ENCODE measurements at regions not wholly inside any gene's neighbourhood (a gene's known extent, or its start where the extent isn't known, plus 50 kb on each side); places are given as distances from the start of the nearest gene placed in this dataset.

DNA sequence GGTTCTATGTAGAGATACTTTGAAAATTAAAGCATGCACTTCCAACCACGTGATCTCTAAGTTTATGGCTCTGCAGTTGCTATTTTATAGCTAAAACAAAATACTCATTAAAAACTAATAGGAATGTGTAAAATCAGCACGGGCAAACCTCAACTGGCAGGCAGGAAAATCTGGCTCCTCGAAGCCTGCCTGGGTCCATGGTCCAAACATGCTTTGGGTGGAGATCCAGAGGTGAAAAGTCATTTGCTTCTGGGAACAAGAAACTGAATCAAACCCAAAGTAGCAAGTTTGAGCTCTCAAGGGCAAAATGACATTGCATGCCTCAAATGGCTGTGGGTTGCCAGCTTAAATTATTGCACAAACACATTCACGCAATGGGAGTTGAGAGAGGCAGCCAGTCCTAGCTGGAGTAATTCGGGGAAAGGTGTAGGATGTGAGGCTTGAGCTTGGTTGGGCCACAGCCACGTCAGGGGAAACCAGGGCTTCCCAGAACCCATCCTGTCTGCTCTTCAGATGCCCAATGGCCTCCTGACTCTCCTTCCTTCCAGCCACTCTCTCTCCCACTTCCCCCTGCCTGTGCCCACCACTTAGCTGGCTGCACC is 75.2 kb upstream of the LCLAT1 start:
- DNase-seq, result no peak

DNA sequence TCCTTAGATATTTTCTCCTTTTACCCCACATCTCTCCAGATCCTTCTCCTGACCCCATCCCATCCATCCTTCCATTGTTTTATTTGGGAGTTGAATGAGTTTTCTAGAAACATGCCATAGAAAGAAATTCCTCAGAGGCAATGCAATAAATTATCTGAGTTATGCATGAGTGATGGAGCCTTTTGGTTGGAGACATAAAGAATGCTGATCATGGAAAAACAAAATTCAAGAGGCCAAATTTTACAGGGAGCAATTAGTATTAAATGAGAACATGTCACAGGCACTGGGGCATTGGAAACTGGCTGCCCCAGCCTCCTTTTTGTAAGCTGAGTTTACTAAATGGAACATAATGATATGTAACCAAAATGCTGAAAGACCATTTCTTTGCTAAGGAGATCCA is 74.2 kb upstream of the LCLAT1 start:
- DNase-seq, result no peak

DNA sequence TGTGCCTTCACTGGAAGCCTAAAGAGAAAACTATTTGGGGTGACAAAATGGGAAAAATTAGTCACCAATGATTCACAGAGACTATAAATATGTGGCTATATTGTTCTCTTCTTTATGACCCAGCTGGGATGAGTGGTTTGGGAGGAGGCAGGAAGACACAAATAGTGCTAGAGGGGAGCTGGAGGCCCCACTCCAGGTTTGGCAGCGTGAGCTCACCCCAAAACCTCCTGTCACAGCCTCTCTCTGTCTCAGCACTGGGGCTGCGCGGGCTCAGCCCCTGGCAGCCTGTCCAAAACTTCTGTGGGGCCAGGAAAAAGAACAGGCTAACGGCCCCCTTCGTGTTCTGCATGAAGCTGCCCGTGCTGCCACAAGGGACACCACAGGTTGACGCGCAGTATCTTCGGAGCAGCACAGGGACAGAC is 73.2 kb upstream of the LCLAT1 start:
- DNase-seq, result no peak

DNA sequence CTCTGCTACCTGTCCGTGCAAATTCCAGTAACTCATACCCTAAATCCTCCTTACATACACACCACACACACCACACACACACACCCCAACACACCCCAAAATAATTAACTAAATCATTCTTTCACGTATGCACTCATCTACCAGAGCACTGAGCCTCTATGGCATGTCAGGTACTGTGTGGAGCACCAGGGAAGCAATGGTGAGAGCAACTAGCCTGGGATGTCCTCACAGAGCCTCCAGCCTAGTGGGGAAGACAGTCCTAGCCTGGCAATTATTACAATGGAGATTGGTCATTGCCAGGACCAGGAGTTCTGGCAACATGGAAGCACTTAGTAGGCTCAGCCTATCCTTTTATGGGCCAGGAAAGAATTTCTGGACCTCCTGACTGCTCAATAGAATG is 72.7 kb upstream of the LCLAT1 start:
- DNase-seq, result no peak

DNA sequence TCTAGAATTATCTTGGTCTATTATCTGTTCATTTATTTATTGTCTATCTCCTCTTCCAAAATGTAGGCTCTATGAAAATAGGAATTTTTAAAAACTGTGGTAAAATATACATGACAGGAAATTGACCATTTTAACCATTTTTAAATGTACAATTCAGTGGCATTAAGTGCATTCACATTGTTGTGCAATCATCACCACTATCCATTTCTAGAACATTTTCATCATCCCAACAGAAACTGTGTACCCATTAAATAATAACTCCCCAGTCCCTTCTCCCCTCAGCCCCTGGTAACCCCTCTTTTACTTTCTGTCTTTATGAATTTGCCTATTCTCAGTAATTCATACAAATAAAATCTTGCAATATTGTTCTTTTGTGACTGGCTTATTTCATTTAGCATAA is 71.1 kb upstream of the LCLAT1 start:
- no peak for DNase-seq

DNA sequence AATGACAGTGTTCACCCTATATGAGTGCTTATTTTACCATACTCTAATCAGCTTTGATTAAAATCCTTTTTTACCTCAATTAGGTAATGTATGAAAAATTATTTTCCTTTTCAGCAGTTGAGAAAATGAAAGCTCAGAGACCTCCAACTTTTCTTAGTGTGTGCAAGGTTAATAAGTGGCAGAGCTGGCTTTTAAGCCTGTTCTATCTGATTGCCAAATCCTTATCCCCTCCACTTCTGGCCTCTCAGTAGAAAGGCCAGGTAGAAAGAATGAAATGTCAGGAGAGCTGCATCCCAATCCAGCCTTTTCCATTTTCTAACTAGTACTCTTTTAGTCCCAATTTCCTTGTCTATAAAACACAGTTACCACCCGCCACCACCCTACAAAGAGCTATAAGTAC is 67.6 kb upstream of the LCLAT1 start:
- no peak for DNase-seq

DNA sequence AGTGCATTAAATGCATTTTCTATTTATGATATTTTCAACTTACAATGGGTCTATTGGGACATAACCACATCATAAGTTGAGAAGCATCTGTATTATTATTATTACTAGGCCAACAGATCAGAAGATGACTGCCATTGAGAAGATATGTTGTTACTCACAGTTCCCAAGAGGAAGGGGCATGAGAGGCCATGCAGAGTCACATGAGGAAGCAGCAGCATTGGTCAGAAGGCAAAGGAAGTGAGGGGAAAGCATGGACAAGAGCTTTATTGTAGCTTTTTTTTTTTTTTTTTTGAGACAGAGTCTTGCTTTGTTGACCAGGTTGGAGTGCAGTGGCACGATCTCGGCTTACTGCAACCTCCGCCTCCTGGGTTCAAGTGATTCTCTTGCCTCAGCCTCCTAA is 66.2 kb upstream of the LCLAT1 start:
- no peak for DNase-seq

DNA sequence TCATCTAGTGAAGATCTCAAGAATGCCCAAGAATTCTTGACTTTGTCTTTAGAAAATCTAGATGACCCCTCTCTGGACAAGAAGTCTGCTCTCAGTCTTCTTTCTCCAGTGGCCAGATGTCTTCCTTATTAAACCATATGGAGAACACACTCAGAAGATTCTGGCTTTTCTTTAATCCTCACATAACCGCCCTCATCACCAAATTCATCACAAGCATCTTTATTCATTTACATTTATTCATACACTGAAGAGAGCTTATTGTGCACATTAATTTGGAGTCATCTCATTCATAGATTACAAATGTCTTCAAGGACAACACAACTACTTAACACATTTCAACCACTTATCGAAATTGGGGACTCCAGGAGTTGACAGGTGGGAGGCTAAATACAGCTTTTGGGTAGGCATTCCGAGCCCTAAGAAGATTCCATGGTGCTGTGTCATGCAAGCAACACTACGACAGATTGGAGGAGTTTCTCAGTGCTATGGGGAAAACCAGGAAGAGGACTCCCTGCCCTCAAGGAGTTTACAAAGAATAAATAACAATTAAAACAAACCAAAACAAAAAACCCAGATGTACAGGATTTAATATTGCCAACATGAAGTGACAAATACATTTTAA is 64.8 kb upstream of the LCLAT1 start:
- no peak for DNase-seq

DNA sequence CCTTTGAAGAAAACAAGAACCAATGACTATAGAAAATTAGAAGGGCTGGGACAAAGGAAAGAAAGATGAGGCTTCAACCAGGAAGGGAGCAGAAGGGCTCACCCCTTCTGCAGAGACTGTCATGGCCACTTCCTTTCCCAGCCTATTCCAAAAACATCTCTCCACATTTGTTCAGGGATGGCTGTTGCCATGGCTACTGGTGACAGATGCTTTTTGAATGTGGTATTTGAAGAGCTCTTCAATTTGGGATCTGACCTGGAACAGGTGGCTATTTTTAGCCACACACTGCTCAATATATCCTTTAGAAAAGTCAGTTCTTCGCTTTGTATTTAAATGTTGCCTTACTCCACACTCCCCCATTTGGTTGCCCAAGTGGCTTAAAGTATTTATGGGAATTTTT is 64.1 kb upstream of the LCLAT1 start:
- DNase-seq, result peak; percentile 41

DNA sequence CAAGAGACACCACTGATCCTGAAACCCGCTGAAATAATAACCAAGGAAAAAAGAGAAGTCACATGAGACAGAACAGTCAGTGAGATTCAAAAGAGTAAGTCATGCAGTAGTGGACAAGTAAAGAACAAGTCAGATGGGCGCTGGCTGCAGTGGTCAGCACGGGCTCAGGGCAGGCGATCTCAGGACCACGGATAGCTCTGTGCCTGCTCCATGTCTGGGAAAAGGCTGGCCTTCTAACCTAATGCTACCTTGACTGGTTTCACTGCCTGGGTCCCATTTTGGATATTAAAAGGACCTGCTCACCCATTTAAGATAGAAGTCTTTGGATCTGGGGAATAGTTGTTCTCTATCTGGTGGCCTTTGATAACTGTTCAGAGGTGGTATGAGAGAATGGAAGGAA is 61.7 kb upstream of the LCLAT1 start:
- DNase-seq, result peak; percentile 21

DNA sequence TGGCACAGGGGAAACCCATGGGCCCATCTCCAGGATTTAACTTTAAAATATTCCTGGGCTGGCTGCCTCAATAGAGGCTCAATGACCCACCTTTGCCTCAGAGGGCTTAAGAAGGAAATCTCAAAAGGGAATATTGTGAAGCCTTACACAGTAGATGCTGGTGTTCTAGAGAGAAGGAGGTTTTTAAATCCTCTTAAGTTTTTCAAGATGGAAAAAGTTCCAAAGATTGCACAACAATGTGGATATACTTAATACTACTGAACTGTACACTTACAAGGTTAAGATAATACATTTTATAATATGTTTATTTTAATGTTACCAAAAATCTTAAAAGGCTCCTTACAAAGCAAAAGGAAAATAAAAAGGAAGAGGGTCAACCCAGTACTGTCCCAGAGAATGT is 54.9 kb upstream of the LCLAT1 start:
- DNase-seq, result no peak

DNA sequence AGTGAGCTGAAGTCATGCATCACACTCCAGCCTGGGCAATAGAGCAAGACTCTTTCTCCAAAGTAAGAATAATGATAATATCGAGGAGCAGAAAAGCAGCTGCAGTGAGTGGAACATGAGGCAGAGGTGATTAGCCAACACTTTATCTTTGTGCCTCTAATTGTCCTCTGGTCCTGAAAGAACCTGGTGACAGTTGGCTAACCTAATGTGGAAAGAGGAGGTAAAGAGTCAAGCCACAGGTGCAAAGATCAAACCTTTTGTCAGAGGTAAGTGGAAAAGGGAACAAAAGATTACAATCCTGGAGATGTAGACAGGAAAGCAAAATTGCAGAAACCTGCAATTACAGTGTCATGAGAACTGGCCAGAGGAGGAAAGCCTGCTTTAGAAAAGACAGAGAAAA is 53.5 kb upstream of the LCLAT1 start:
- no peak for DNase-seq

DNA sequence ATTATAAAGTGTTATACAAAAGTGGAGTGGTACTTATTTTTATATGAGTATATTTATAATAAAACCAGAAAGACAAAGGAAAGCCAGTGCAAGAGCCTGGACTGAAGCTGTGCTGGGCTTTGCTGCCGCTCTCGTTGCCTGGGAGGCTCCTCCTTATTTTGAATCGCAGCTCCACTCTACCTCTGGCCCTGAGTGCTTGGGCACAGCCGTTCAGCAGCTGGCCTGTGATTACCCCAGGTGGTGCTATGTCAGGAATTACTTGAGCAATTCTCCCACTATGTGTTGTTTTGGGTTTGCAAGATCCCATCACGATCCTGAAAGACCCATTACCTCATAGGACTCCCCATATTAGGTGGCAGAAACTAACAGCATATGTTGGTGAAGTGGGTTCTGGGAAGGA is 53.0 kb upstream of the LCLAT1 start:
- DNase-seq, result no peak

DNA sequence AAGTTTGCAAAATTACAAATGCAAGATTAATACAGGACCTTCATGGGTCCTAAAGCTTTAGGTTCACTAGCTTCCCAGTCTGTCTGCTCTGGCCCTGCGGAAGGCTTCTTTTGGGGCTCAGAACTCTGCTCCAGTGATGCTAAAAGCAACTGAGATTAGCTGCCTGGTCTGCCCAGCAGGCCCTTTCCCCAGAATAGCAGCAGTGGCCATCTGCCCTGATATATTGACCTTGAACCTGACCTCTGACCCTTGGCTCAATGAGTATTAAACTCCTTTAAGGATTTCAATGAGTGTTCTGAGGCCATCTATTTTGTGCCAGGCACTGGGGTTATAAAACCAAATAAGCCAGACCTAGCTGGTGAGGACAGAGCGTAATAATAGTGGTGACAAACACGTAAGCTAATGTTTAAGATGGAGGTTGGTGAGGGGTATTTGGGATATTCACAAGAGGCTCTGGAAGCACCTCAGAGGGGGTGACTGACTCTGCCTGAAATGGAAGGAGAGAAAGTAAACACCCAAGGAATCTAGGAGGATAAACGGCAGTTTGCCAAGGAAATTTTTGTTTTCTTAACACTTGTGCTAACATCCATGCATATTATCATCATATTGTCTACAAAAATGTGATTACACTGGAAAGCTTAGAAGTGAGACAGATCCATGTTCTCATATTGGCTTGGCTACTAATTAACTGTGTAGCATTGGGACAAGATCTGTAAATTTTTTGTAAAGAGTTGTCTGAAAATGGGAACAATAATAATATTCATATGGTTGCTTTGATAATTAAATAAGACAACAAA is 50.4 kb upstream of the LCLAT1 start:
- DNase-seq, result no peak

Data from activated CD8-positive, alpha-beta memory T cell treated with anti-CD3 and anti-CD28 coated beads for 24 hours (primary cell).